AG09309 (cell line): ENCODE measurements at regions not wholly inside any gene's neighbourhood (a gene's known extent, or its start where the extent isn't known, plus 50 kb on each side); places are given as distances from the start of the nearest gene placed in this dataset.

Source experiments
- DNase-seq: peaks from one replicate; pipeline ENCODE4 v3.0.0-alpha.2; 2010; ENCODE audit warnings: low read depth
- H3K4me3 ChIP-seq: 2 replicates; pipeline ENCODE4 v1.5.1; 2011; ENCODE audit warnings: mild to moderate bottlenecking, low read depth, low read length, moderate library complexity; ENCODE audit not compliant: control insufficient read depth
- TF ChIP-seq, protein P1 (sequence below): IDR thresholded peaks from 2 replicates; pipeline ENCODE4 v1.5.1; 2011; ENCODE audit warnings: mild to moderate bottlenecking, low read depth, low read length, inconsistent platforms; ENCODE audit not compliant: insufficient read depth, control insufficient read depth; ENCODE audit errors: missing control alignments

- no peak for DNase-seq
- no peak overlapping the region for H3K4me3 ChIP-seq
- TF ChIP-seq, protein P1, sequence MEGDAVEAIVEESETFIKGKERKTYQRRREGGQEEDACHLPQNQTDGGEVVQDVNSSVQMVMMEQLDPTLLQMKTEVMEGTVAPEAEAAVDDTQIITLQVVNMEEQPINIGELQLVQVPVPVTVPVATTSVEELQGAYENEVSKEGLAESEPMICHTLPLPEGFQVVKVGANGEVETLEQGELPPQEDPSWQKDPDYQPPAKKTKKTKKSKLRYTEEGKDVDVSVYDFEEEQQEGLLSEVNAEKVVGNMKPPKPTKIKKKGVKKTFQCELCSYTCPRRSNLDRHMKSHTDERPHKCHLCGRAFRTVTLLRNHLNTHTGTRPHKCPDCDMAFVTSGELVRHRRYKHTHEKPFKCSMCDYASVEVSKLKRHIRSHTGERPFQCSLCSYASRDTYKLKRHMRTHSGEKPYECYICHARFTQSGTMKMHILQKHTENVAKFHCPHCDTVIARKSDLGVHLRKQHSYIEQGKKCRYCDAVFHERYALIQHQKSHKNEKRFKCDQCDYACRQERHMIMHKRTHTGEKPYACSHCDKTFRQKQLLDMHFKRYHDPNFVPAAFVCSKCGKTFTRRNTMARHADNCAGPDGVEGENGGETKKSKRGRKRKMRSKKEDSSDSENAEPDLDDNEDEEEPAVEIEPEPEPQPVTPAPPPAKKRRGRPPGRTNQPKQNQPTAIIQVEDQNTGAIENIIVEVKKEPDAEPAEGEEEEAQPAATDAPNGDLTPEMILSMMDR = no peak
Observed at GRCh38 chr1:60413091-60413490, 339.5 kb upstream of the C1orf87 start.

GRCh38 chr1:60411591-60411990, 338.0 kb upstream of the C1orf87 start:
- H3K4me3 ChIP-seq = no peak overlapping the region
- TF ChIP-seq, protein P1 = no peak
- DNase-seq = no peak

DNA sequence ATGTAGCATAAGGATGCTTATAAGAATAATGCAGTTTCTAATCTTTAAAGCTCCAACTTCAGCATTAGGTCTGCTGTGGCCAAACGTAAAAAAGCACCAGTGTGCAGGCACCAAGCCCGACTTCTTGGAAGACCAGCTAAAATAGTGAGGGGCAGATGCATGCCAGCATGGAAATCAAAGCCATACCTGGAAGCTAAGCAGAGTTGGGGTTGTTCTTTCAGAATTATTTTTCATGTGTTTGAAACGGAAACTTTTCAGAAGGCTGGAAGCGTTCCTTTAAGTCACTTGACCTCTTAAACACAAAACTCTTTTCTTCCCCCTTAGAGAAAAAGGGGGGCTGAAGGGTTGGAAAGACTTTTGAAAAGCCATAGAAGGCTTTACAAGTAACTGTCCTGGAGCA, 329.2 kb upstream of the C1orf87 start:
- no peak overlapping the region for H3K4me3 ChIP-seq
- DNase-seq = no peak
- TF ChIP-seq, protein P1 = no peak

DNA sequence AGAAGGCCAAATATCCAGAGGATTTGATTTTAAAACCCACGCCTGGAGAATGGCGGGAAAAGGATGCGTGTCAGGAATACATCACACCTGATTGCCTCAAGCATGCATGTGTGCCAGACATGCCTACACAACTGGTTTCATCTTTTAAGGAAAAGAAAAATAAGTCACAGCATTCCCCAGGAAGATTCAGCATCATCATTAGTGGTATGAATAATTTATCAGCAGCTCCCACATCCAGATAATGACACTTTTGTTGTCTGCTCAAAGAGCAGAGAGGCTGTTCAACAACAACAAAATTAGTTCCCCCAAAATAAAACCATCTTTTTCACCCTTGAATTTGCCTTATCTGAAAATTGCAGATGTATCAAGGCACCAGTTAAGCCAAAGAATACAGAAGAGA, 328.6 kb upstream of the C1orf87 start:
- TF ChIP-seq, protein P1 = no peak
- H3K4me3 ChIP-seq = no peak overlapping the region
- DNase-seq = no peak

DNA sequence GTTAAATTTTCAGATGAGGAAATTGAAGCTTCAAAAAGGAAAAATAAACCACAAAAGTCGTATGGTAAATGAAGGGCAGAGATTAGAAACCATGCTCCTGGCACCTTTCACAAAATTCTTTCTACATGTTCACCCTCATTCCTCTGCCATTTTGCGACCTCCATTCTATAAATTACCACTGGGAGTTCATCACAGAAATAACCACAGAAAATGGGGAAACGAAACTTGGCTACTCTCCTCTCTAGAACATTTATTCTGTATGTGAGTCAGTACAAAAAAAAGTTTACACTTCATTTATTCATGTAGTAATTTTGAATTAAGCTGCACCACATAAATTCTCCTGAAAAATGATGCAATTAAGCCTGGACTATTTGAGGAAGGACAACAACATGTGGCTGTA, 320.9 kb upstream of the C1orf87 start:
- H3K4me3 ChIP-seq = no peak overlapping the region
- DNase-seq = no peak
- TF ChIP-seq, protein P1 = no peak

DNA sequence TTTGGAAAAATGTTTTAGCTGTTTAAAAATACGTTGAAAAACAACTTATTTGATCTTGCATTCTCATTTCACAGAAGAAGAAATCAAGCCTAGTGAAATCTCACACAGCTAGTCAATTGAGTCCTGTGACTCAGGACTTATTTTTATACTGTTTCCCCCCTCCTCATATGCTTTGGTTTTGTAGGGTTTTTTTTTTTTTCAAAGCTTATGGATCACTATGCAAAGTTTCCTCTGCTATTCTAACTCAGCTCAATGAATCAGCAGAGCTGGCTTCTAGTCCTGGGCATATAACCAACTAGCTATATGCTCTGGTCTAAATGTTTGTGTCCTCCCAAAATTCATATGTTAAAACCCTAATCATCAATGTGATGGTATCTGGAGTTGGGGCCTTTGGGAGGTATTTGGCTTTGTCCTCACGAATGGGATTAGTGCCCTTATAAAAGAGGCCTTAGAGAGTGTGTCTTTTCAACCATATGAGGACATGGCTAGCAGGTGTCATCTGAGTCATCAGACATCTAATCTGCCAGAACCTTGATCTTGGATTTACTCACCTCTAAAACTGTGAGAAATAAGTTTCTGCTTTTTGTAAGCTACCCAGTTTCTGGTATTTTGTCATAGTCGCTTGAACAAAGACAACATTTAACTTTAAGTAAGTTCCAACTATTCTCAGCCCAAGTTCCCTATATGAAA, 317.2 kb upstream of the C1orf87 start:
- no peak for DNase-seq
- TF ChIP-seq, protein P1 = no peak
- no peak overlapping the region for H3K4me3 ChIP-seq
